ENCODE measurements at regions not wholly inside any gene's neighbourhood (a gene's known extent, or its start where the extent isn't known, plus 50 kb on each side); places are given as distances from the start of the nearest gene placed in this dataset.

- no peak for TF ChIP-seq CTCF (IDR thresholded peaks at IDR 0.05 in 8 of 11, conservative IDR thresholded peaks at IDR 0.05 in 3 of 11)
- no peak for TF ChIP-seq POLR2AphosphoS5 (IDR thresholded peaks at IDR 0.05)
These were observed 104.1 kb upstream of the NIPBL start for GRCh38 chr5:36772276-36773140.

Measured in spleen (tissue), 7 donors.